Cardiac fibroblast (primary cell): ENCODE measurements at regions not wholly inside any gene's neighbourhood (a gene's known extent, or its start where the extent isn't known, plus 50 kb on each side); places are given as distances from the start of the nearest gene placed in this dataset.

Source experiments
- DNase-seq, 2 donors: peaks; one replicate each; pipeline versions ENCODE4 v3.0.0 to v3.0.0-alpha.2; 2010; ENCODE audit warnings: low read depth in 2 of 2
- H3K4me3 ChIP-seq, 2 donors: replicated peaks in 1 of 2; 1 replicate in 1 of 2; 2 replicates in 1 of 2; pipeline ENCODE4 v1.5.1; 2011; ENCODE audit warnings: low read depth in 2 of 2, low read length in 2 of 2, mild to moderate bottlenecking in 2 of 2, moderate library complexity in 1 of 2
- CTCF ChIP-seq: IDR thresholded peaks from one replicate; pipeline ENCODE4 v1.5.1; 2011; ENCODE audit warnings: low read depth, mild to moderate bottlenecking, low read length, inconsistent platforms

GRCh38 chr16:73499276-73499675 lies 451.3 kb upstream of the ZFHX3 start:
- TF ChIP-seq CTCF: no peak
- H3K4me3 ChIP-seq: no peak overlapping the region
- no peak for DNase-seq

GRCh38 chr16:73485880-73486279 lies 438.0 kb upstream of the ZFHX3 start:
- no peak for TF ChIP-seq CTCF
- H3K4me3 ChIP-seq: no peak overlapping the region
- DNase-seq: no peak

- DNase-seq: no peak
- no peak overlapping the region for H3K4me3 ChIP-seq
- no peak for TF ChIP-seq CTCF
Observed at GRCh38 chr16:73483934-73484711, 436.2 kb upstream of the ZFHX3 start.

- no peak for DNase-seq
- no peak overlapping the region for H3K4me3 ChIP-seq
- TF ChIP-seq CTCF: no peak
Observed at GRCh38 chr16:73483076-73483791, 435.3 kb upstream of the ZFHX3 start.

- DNase-seq: no peak
- no peak overlapping the region for H3K4me3 ChIP-seq
- no peak for TF ChIP-seq CTCF
Observed at GRCh38 chr16:73482310-73482709, 434.4 kb upstream of the ZFHX3 start.

- TF ChIP-seq CTCF: no peak
- no peak for DNase-seq
- no peak overlapping the region for H3K4me3 ChIP-seq
Observed at GRCh38 chr16:73480381-73480780, 432.5 kb upstream of the ZFHX3 start.
